ENCODE measurements at regions not wholly inside any gene's neighbourhood (a gene's known extent, or its start where the extent isn't known, plus 50 kb on each side); places are given as distances from the start of the nearest gene placed in this dataset.

DNA sequence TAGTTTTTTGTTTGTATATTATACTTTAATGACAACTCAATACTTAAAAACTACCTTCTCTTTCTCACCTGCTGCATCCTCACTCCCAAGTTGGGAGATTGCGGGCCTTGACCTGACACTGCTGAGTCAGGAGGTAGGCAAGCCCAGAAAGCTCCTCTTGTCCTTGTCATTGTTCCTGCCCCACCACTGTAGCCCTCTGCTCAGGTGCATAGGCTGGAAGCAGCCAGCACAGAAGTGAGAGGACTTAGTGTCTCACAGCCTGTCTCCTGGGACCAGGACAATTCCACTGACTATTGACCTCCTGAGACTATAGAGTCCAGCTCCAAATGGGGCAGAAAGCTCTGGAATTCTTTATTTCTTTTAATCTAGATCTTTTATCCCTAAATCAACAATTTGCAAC is 123.5 kb upstream of the NDP start:
- DNase-seq (ENCODE audit: extremely low spot score), result no peak
- CTCF ChIA-PET, result no interaction called here
- TF ChIP-seq, protein P1, sequence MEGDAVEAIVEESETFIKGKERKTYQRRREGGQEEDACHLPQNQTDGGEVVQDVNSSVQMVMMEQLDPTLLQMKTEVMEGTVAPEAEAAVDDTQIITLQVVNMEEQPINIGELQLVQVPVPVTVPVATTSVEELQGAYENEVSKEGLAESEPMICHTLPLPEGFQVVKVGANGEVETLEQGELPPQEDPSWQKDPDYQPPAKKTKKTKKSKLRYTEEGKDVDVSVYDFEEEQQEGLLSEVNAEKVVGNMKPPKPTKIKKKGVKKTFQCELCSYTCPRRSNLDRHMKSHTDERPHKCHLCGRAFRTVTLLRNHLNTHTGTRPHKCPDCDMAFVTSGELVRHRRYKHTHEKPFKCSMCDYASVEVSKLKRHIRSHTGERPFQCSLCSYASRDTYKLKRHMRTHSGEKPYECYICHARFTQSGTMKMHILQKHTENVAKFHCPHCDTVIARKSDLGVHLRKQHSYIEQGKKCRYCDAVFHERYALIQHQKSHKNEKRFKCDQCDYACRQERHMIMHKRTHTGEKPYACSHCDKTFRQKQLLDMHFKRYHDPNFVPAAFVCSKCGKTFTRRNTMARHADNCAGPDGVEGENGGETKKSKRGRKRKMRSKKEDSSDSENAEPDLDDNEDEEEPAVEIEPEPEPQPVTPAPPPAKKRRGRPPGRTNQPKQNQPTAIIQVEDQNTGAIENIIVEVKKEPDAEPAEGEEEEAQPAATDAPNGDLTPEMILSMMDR (IDR thresholded peaks at IDR 0.05; ENCODE audit: control extremely low read depth, extremely low read depth, low read depth, missing control alignments), result no peak
- POLR2A ChIA-PET, result no interaction called here

DNA sequence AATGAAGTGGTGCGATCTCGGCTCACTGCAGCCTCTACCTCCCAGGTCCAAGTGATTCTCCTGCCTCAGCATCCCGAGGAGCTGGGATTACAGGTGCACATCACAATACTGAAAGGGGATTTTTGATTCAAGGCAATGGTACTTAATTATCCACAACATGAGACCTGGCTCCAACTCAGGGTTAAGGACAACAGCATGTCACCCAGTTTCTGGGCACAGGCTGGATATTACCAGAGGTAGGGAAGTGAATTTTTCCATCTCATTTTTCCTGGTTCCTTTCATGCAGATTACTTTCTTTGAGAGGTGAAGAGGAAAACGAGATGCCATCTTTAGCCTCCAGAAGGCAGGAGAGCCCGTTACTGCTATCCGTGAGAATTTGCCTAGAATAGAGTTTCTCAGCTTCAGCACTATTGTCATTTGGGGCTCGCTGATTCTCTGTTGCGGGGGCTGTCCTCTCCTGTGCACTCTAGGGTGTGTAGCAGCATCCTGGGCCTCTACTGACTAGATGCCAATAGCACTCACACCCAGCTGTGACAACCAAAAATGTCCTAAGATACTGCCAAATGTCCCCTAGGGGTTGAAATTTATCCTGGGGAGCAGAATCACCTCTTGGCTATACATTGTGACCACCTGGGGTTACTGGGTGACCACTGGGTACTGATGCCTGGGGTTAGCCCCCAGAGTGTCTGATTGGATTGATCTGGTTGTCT is 121.8 kb upstream of the NDP start:
- CTCF ChIA-PET, result no interaction called here
- POLR2A ChIA-PET, result no interaction called here
- DNase-seq (ENCODE audit: extremely low spot score), result no peak
- TF ChIP-seq, protein P1 (IDR thresholded peaks at IDR 0.05; ENCODE audit: control extremely low read depth, extremely low read depth, low read depth, missing control alignments), result no peak

DNA sequence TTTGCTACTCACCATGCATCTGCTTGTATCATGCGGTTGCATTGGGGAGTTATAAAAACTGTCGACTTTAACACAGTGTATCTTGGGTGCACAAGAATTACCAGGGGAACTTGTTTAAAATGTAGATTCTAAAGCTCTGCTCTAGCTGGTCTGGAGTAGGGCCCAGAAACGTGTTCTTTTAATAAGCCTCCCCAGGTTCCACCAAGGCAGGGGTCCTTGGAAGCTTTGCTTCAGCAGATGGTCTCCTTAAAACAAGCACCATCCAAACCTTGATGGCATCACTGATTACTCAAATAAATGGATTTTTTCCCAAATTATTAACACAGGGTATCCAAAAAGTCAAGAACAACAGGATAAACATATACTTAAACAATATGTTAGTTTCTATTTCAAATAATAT is 120.2 kb upstream of the NDP start:
- no peak for DNase-seq (ENCODE audit: extremely low spot score)
- TF ChIP-seq, protein P1 (IDR thresholded peaks at IDR 0.05; ENCODE audit: control extremely low read depth, extremely low read depth, low read depth, missing control alignments), result no peak
- POLR2A ChIA-PET, result no interaction called here
- CTCF ChIA-PET, result no interaction called here

DNA sequence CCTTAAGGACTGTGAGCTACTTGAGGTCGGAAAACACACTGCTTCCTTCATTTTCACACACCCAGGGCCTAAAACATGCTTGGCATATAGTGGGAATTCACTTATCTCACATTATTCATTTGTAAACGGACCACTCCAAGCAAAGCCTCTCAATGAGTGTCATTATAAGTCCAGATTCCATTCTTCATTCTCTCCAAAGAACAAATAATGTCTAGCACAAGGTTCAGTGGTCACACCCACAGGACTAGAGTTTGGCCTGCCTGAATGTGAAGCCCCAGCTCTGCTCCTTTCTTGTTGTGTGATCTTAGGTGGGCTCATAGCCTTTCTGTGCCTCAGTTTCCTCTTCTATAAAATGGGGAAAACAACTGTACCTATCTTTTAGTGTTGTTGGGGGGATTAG is 119.6 kb upstream of the NDP start:
- no peak for DNase-seq (ENCODE audit: extremely low spot score)
- TF ChIP-seq, protein P1 (IDR thresholded peaks at IDR 0.05; ENCODE audit: control extremely low read depth, extremely low read depth, low read depth, missing control alignments), result no peak
- ChIA-PET CTCF (no interaction called here), POLR2A (no interaction called here)

DNA sequence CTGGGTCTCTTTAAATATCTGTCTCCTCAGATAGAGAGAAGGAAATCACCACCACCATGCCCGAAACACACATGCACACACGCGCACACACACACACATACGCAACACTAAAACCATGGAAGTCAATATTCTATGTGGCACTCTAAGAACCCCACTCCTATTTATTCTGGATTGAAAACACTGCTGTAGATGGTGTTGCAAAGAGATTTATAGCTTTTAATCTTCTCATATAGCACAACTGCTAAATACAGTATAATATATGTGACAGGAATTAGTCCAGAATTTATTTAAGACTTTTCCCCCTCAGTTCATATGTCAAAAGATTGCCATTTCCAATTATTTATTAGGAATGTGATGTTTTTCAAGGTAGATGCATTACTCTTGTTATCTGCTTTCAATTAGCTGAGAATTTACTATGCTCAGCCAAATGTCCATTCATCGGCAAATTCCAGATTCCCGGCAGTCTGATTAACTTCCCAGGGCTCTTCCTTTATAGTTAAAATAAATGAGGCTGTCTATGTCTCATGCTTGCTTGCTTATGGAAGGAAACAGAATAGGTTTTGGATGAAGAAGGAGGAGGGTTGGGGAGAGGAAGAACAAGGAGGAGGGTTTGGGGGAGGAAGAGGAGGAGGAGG is 115.4 kb upstream of the NDP start:
- DNase-seq (ENCODE audit: extremely low spot score), result no peak
- CTCF ChIA-PET, result no interaction called here
- POLR2A ChIA-PET, result no interaction called here
- TF ChIP-seq, protein P1 (IDR thresholded peaks at IDR 0.05; ENCODE audit: control extremely low read depth, extremely low read depth, low read depth, missing control alignments), result no peak

DNA sequence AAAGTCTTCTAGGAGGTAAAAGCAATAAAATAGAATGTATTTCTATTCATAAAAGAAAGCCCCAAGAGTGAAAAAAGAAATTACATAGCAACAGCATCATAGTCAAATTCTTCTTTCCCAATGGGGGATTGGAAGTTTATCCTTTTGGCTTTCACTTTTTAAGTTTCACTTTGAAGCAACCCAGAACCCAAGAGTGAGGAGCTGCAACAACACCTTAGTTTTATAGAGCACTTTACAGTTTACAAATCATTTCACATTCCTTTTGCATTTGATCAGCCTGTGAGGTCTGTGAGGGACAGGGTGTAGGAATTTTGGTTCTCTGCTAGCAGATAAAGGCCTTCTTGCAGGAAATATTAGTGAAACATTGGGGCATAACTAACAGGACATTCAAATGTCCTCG is 112.0 kb upstream of the NDP start:
- CTCF ChIA-PET, result no interaction called here
- DNase-seq (ENCODE audit: extremely low spot score), result no peak
- POLR2A ChIA-PET, result no interaction called here

More for the DNA sequence above, 112.0 kb upstream of the NDP start:
- TF ChIP-seq, protein P1 (IDR thresholded peaks at IDR 0.05; ENCODE audit: control extremely low read depth, extremely low read depth, low read depth, missing control alignments), result no peak
